ENCODE measurements at regions not wholly inside any gene's neighbourhood (a gene's known extent, or its start where the extent isn't known, plus 50 kb on each side); places are given as distances from the start of the nearest gene placed in this dataset.

DNA sequence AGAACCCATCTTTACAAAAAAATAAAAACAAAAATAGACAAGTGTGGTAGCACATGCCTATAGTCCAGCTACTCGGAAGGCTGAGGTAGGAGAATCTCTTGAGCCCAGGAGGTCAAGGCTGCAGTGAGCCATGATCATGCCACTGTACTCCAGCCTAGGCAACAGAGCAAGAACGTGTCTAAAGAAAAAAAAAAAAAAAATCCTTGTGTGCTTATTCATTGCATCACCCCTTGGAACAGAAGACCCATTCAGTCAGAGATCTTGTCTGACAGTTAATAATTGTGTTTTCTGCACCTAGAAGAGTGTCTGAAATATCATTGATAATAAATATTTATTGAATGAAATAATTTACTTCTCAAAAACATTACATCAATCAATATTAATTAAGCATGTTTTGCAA, 97.4 kb upstream of the TBL1X start (continued):
- TF ChIP-seq, protein P1, sequence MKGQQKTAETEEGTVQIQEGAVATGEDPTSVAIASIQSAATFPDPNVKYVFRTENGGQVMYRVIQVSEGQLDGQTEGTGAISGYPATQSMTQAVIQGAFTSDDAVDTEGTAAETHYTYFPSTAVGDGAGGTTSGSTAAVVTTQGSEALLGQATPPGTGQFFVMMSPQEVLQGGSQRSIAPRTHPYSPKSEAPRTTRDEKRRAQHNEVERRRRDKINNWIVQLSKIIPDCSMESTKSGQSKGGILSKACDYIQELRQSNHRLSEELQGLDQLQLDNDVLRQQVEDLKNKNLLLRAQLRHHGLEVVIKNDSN (IDR thresholded peaks at IDR 0.05; ENCODE audit: borderline replicate concordance, extremely low read length, insufficient read depth, low read depth, low read length): no peak
- TF ChIP-seq FOXM1 (IDR thresholded peaks at IDR 0.05; ENCODE audit: low read depth, low read length) (no peak), RAD21 (IDR thresholded peaks at IDR 0.05; ENCODE audit: insufficient read depth, low read depth, low read length) (no peak), POU2F2 (IDR thresholded peaks at IDR 0.05; ENCODE audit: borderline replicate concordance, low read depth, low read length) (no peak)
- TF ChIP-seq, protein P2, sequence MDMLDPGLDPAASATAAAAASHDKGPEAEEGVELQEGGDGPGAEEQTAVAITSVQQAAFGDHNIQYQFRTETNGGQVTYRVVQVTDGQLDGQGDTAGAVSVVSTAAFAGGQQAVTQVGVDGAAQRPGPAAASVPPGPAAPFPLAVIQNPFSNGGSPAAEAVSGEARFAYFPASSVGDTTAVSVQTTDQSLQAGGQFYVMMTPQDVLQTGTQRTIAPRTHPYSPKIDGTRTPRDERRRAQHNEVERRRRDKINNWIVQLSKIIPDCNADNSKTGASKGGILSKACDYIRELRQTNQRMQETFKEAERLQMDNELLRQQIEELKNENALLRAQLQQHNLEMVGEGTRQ (IDR thresholded peaks at IDR 0.05; ENCODE audit: borderline replicate concordance, low read depth, low read length): no peak
- TF ChIP-seq, protein P3, sequence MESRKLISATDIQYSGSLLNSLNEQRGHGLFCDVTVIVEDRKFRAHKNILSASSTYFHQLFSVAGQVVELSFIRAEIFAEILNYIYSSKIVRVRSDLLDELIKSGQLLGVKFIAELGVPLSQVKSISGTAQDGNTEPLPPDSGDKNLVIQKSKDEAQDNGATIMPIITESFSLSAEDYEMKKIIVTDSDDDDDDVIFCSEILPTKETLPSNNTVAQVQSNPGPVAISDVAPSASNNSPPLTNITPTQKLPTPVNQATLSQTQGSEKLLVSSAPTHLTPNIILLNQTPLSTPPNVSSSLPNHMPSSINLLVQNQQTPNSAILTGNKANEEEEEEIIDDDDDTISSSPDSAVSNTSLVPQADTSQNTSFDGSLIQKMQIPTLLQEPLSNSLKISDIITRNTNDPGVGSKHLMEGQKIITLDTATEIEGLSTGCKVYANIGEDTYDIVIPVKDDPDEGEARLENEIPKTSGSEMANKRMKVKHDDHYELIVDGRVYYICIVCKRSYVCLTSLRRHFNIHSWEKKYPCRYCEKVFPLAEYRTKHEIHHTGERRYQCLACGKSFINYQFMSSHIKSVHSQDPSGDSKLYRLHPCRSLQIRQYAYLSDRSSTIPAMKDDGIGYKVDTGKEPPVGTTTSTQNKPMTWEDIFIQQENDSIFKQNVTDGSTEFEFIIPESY (IDR thresholded peaks at IDR 0.05): no peak
- TF ChIP-seq, protein P4, sequence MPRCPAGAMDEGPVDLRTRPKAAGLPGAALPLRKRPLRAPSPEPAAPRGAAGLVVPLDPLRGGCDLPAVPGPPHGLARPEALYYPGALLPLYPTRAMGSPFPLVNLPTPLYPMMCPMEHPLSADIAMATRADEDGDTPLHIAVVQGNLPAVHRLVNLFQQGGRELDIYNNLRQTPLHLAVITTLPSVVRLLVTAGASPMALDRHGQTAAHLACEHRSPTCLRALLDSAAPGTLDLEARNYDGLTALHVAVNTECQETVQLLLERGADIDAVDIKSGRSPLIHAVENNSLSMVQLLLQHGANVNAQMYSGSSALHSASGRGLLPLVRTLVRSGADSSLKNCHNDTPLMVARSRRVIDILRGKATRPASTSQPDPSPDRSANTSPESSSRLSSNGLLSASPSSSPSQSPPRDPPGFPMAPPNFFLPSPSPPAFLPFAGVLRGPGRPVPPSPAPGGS (IDR thresholded peaks at IDR 0.05; ENCODE audit: borderline replicate concordance, insufficient read depth, low read depth, low read length, poor library complexity, severe bottlenecking): no peak

Data from GM12878 (cell line).